Transverse colon (tissue), 4 donors: ENCODE measurements at regions not wholly inside any gene's neighbourhood (a gene's known extent, or its start where the extent isn't known, plus 50 kb on each side); places are given as distances from the start of the nearest gene placed in this dataset.

Source experiments
- CTCF ChIP-seq, 5 experiments: fragments of 200-600 bp in 3 of 5; fragments of 450-650 bp in 2 of 5; sonication (generic) in 3 of 5; IDR thresholded peaks; 1 replicate in 2 of 5; 2 replicates in 3 of 5; pipeline ENCODE4 v1.5.1; 2016 to 2017; ENCODE audit warnings: antibody characterized with exemption in 5 of 5, inconsistent platforms in 3 of 5, mild to moderate bottlenecking in 2 of 5, moderate library complexity in 1 of 5
- POLR2AphosphoS5 ChIP-seq, 3 donors: sonication (generic); formaldehyde crosslinking; IDR thresholded peaks; one replicate each; pipeline ENCODE4 v1.6.1; 2016; ENCODE audit warnings: antibody characterized with exemption in 3 of 3

- TF ChIP-seq CTCF (IDR thresholded peaks at IDR 0.05) (no peak), POLR2AphosphoS5 (IDR thresholded peaks at IDR 0.05) (no peak)
Observed at GRCh38 chr1:198443365-198444233, 96.9 kb downstream of the ATP6V1G3 start.
